ENCODE measurements at regions not wholly inside any gene's neighbourhood (a gene's known extent, or its start where the extent isn't known, plus 50 kb on each side); places are given as distances from the start of the nearest gene placed in this dataset.

DNA sequence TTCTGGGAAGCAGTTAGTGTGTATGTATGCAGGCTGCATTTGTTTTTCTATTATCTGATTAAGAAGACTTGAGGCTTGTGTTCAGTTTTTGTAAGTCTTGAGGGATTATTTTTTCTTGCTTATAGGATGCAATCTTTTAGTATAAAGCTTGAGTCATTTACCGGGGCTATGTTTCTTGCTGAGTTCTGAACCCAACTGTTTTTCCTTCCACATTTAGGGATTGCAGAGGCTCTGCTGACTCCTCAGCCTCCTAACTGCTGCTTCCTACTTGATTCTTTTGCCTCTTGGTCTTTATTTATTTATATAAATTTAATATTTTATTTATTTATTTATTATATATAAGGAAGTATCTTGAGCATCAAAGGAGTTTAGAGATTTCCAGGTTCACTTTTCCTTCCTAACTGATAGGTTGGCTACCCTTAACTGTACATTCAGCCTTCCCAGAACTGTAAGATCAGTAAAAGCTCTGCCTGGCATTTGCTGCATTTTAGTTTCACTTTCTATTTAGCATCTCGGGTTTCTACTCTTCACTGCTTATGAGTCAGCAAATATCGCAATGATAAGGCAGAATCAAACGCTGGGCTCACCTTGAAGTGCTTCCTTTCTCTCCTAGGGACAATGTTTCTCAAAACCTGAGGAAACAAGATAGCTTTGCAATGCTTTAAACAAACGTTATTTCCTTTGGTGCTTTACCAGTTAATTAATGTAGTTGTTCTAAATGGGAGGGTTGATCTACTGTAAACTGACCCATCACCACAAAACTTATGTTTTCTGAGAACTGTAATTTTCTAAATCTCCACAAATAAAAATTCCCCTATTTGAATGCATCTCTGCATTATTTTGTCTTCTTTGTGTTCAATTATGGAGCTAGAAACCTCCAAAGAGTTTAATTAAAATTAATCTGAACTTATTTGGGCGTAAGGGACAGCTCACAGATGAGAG is 1183.7 kb upstream of the TMEM132C start:
- TF ChIP-seq POLR2AphosphoS5 (IDR thresholded peaks at IDR 0.05) (peak in 2 of 3 donors; percentile 47 to 60), EP300 (IDR thresholded peaks at IDR 0.05) (no peak)
- TF ChIP-seq, protein P1, sequence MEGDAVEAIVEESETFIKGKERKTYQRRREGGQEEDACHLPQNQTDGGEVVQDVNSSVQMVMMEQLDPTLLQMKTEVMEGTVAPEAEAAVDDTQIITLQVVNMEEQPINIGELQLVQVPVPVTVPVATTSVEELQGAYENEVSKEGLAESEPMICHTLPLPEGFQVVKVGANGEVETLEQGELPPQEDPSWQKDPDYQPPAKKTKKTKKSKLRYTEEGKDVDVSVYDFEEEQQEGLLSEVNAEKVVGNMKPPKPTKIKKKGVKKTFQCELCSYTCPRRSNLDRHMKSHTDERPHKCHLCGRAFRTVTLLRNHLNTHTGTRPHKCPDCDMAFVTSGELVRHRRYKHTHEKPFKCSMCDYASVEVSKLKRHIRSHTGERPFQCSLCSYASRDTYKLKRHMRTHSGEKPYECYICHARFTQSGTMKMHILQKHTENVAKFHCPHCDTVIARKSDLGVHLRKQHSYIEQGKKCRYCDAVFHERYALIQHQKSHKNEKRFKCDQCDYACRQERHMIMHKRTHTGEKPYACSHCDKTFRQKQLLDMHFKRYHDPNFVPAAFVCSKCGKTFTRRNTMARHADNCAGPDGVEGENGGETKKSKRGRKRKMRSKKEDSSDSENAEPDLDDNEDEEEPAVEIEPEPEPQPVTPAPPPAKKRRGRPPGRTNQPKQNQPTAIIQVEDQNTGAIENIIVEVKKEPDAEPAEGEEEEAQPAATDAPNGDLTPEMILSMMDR (IDR thresholded peaks at IDR 0.05), result no peak

Data from stomach (tissue), 4 donors.